Stimulated activated CD4-positive, alpha-beta T cell treated with anti-CD3 and anti-CD28 coated beads, Interleukin-2, amount 100 ng/mL, for 4 hours (primary cell): ENCODE measurements at regions not wholly inside any gene's neighbourhood (a gene's known extent, or its start where the extent isn't known, plus 50 kb on each side); places are given as distances from the start of the nearest gene placed in this dataset.

Source experiments
- DNase-seq: peaks from one replicate; pipeline ENCODE4 v3.0.0-alpha.2; 2020; ENCODE audit warnings: low read depth

DNA sequence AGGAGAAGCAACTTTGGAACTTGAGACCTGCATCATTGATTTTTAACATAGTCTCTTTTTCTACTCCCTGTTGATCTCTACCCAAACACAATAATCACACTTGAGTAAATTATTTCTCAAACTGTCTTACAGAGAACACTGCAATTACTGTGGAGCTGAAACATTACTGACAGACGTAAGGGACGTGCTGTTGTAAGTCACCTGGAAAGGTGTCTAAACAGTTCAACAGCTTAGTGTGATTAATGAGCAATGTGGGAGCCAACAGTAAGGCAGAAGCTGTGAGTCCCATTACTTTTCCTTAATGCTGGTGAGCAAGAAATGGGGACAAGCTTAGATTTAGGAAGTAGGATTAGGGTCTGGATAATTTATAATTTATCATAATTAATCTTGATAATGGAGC lies 265.7 kb downstream of the DLEU7 start:
- no peak for DNase-seq

DNA sequence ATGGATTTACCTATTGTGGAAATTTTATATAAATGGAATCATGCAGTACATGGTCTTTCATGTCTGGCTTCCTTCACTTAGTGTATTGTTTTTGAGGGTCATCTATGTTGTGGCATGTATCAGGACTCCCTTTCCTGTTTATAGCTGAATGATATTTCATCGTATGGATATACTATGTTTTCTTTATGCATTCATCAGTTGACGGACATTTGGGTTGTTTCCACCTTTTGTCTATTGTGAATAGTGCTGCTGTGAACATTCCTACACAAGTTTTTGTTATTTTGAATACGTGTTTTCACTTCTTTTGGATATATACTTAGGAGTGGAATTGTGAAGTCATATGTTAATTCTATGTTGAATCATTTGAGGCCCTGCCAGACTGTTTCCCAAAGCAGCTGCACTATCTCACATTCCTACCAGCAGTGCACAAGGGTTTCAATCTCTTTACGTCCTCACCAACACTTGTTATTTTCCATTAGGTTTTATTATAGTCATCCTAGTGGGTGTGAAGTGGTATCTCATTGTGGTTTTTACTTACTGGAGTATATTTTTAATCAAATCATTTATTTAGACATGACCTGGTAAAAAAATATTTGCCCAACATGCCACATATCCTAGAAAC lies 262.7 kb downstream of the DLEU7 start:
- no peak for DNase-seq

- no peak for DNase-seq
These were observed 261.8 kb downstream of the DLEU7 start for GRCh38 chr13:50581586-50582196.

DNA sequence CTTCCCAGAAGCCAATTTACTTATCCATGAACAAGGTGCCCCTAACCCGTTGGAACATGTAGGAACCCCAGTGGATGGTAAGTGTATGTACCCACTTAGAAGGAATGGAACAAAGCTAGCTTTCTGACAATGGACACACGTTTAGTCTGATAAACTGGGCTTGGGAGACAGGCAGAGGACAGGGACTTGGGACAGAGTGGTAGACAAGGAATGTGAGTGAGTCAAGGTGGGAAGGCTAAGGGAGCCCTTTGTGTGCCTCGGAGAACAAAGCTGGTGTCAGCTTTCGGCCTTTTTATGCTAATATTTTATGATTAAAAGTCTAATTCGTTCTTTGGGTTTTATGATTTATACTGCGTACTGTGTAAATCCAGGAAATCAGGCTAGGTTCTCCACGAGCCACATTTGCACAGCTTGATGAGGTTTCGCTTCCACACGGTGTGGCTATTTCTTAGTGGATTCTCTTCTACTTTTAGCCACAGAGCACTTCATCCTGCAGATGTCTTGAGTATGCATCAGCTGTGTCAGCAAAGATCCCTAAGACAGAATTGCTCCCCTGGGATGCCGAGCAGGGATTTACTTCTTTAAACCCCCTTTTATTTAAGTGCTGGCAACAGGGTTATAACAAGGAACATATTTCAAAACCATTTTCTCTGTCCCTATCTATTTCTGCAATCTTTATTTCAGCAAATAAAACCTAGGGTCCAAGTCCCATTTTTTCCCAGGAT lies 258.5 kb downstream of the DLEU7 start:
- DNase-seq, result no peak

DNA sequence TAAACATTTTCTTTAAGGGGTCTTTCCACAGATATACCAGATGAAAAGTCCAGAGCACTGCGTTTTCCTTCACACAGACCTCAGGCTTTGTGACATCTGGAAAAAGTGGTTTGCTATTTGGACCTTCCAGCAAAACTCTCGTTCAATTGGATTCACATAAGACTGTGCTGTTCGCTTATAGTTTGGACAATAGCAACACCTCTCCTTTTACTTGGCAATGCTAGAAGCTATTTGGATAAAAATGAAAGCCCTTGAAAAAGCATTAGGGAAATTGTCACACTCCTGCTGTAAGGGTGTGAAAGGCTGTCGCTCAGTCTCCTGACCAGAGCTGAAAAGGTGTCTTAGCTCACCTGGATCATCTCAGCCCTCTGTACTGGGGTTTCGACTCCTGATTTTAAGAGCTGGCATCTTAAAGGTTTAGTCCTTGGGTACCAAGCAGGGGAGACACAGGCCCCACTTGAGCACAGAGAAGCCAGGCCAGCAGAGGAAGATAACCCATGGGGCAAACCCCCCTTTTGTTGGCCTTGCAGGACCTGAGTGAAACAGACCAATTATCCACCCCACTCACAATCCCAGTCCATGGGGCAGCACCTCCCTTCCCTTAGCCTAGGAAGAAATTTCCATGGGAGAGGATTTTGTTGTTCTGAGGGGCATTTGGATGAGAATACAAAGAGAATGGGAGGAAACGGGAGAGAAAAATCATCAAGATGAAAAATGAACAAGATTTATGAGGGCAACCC lies 257.6 kb downstream of the DLEU7 start:
- DNase-seq, result no peak

GRCh38 chr13:50586414-50587083 lies 256.9 kb downstream of the DLEU7 start:
- DNase-seq, result no peak

- DNase-seq, result no peak
These were observed 256.4 kb downstream of the DLEU7 start for GRCh38 chr13:50587115-50587514.

GRCh38 chr13:50587645-50588373 lies 255.7 kb downstream of the DLEU7 start:
- DNase-seq, result no peak

DNA sequence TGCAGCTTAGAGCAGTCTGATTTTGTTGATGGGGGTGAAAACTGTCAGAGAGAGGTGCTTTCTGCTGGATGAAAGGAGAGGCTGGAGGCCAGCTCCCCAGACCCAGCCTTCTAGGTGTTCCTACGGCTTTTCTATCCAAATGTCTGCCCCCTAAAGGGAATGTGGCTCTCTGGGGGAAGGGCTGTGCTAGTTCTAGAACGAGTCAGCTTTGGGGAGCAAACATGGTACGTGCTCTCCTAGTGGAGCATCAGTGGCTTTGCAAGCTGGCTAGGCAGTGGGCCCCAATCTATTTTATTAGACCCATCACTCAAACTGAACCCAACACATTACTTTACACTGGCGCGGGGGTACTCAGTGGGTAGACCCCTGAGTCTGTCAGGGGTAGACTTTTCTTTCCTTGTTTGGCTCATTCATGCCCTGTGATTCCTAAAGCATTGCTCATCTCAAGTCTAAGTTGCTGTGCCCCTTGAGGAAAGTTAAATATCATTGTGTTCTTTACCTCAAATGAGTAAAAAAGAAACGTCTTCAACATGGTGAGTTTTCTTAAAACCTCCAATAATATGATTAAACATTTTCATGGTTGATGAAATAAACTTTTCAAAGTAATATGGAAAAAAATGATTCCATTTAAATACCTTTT lies 254.9 kb downstream of the DLEU7 start:
- DNase-seq, result no peak

GRCh38 chr13:50589139-50589538 lies 254.4 kb downstream of the DLEU7 start:
- no peak for DNase-seq

GRCh38 chr13:50589651-50590054 lies 253.8 kb downstream of the DLEU7 start:
- no peak for DNase-seq

DNA sequence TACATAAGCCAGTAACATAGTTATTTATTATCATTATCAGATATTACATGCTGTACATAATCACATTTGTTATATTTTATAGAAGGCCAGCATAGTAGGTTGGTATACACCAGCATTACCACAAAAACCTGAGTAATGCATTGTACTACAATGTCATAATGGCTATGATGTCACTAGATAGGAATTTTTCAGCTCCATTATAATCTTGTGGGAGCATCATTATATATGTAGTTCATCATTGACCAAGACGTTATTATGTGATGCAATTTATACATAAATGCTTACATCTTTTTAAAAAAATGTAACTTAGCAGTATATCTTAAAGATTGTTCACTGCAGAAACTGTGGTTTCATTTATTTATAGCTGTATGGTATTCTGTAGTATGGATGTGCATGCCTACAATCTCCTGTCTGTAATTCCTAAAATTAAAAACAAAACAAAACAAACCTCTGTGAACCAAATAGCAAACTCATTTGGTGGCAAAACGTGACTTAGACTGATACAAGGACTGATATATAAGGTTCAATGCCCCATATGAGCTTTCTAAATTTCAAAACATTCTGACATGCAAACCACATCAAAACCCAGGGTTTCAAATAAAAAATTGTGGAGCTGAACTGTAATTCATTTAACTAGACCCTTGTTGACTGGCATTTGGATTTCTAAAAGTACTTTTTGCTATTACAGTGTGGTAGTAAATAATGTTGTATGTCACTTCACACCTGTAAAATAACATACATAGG lies 250.9 kb downstream of the DLEU7 start:
- no peak for DNase-seq

DNA sequence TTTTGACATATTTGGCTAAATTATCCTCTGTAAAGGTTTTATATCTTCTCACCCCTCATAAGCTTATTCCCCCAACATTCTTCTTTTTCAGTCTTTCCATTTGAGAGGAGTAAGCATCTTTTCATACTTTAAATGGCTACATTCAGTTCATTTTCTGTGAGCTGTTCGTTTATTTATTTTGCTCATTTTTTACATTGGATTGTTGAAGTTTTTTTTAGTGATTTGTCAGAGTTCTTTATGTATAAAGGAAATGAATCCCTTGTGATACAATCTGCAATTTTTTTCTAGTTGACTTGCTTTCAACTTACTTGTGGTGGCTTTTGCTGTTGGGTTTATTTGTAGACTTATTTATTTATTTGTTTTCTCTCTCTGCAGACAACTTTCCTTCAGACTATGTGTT lies 250.3 kb downstream of the DLEU7 start:
- no peak for DNase-seq

- no peak for DNase-seq
These were observed 249.0 kb downstream of the DLEU7 start for GRCh38 chr13:50594276-50595051.

DNA sequence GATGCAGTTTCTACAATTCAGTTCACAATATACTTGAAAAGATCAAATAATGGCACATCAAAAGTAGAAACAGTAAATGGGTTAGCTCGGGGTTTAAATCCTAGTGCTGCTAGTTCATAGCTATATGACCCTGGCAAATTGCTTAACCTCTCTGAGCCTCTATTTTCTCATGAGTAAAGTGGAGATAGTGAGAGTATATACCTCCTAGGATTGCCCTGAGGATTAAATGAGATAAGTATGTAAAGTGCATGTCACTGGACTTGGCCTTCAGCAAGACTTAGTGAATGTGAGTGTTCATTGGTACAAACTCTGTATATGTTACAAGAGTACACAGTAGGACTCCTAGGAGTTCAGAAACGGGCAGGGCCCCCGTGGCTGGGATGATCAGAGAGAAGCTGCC lies 248.3 kb downstream of the DLEU7 start:
- no peak for DNase-seq

GRCh38 chr13:50596156-50596555 lies 247.3 kb downstream of the DLEU7 start:
- no peak for DNase-seq

DNA sequence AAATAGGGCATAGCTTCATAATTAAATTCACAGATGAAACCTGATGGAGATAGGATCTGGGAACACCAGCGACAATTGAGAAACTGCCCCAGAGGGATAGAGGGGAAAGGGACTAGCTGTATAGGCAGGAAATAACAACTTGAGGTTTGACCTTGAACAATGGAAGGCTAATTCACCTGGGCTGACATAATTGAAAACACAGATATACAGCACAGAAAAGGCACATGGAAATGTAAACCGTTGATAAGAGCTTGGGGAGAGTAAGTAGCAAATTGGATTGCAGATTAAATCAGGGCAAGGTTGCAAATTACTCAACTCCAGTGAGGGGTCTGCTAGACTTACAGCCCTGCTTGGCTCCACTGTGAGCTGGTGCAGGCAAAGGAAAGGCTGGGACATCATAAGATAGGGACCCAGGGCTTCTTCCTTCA lies 246.7 kb downstream of the DLEU7 start:
- no peak for DNase-seq

DNA sequence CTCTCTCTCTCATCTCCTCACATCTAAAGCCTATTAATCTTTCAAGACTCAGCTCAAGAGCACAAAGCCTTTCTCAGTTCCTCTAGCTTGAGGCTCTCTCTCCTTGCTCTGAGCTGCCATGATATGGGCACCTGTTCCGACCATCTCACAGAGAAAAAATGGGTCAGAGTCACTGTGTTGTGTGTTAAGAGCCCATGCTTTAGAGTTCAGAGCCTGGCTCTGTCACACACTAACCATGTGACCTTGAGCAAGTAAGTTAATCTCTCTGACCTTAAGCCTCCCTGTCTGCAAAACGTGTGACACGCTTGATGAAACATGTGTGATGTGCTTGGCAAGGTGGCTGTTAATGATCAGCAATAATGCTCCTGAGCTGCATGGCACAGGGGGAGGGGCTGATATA lies 245.2 kb downstream of the DLEU7 start:
- no peak for DNase-seq

DNA sequence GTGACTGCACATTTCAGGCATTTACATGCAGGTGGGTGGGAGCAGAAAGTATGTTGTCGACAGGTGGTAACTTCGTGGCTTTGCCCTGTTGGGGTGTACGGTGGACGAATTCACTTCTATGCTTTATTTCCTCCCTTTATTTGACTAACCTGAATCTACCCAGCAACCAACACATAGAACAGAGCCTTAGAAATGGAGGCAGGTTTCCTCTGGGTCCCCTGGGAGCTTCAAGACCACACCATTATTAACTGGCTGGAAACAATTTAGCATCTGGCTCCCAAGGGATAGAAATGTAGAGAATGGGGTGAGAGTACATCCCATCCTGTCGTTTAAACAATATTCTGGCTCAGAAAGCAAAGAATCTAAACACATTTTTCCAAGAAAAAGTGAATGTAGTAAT lies 244.4 kb downstream of the DLEU7 start:
- no peak for DNase-seq

- no peak for DNase-seq
These were observed 243.6 kb downstream of the DLEU7 start for GRCh38 chr13:50599927-50600326.
